B cell (primary cell): ENCODE measurements at regions not wholly inside any gene's neighbourhood (a gene's known extent, or its start where the extent isn't known, plus 50 kb on each side); places are given as distances from the start of the nearest gene placed in this dataset.
"Not testable (repeated sequence)": the region's sequence is repeated elsewhere in the genome, so short reads cannot be mapped to it uniquely, and the experiment has no call there.

ENCODE experiments used
- ATAC-seq: fragments of 200-7000 bp; cut with Tn5 transposase; one replicate; pipeline ENCODE4 v1.10.0; 2021; ENCODE audit warnings: low read depth, mild to moderate bottlenecking, moderate number of reproducible peaks, moderate library complexity
- CTCF ChIA-PET: fragments of 350-600 bp; sonication (Branson Sonifier 250); formaldehyde crosslinking; loops from one replicate; lab custom pipeline; 2021; ENCODE audit warnings: antibody characterized with exemption, inconsistent platforms; lab: Charles Lee
- POLR2A ChIA-PET: fragments of 350-600 bp; sonication (Branson Sonifier 250); formaldehyde crosslinking; loops from one replicate; lab custom pipeline; 2021; ENCODE audit warnings: antibody characterized with exemption; lab: Charles Lee
- DNase-seq: peaks from one replicate; pipeline ENCODE4 v3.0.0; 2013
- H2AFZ ChIP-seq: 2 replicates; pipeline ENCODE4 v1.6.1; 2012; ENCODE audit warnings: mild to moderate bottlenecking, low read depth, low read length; ENCODE audit not compliant: insufficient read depth, poor library complexity, severe bottlenecking
- H3K27ac ChIP-seq, 2 donors: 1 replicate in 1 of 2; 2 replicates in 1 of 2; pipeline ENCODE4 v1.5.1; 2012 to 2013; ENCODE audit warnings: low read length in 2 of 2, mild to moderate bottlenecking in 2 of 2, moderate library complexity in 1 of 2
- H3K27me3 ChIP-seq, 4 experiments: fragments of 200-600 bp in 1 of 4; sonication (generic) in 1 of 4; replicated peaks in 1 of 4; 1 replicate in 2 of 4; 2 replicates in 2 of 4; pipeline versions ENCODE4 v1.6.1 to v1.7.0; 2013 to 2016; ENCODE audit warnings: low read length in 3 of 4, mild to moderate bottlenecking in 2 of 4, mixed read lengths in 1 of 4, moderate library complexity in 1 of 4; ENCODE audit not compliant: insufficient read depth in 4 of 4, control insufficient read depth in 3 of 4; ENCODE audit errors: control extremely low read depth in 1 of 4
- H3K36me3 ChIP-seq, 2 experiments: replicated peaks in 1 of 2; 1 replicate in 1 of 2; 2 replicates in 1 of 2; pipeline versions ENCODE4 v1.6.1 to v1.7.1; 2013; ENCODE audit warnings: low read length in 1 of 2; ENCODE audit not compliant: insufficient read depth in 2 of 2, control insufficient read depth in 1 of 2; ENCODE audit errors: control extremely low read depth in 1 of 2, extremely low read depth in 1 of 2
- H3K4me1 ChIP-seq, 2 donors: fragments of 200-600 bp in 1 of 2; sonication (generic) in 1 of 2; 1 replicate in 1 of 2; 2 replicates in 1 of 2; pipeline versions ENCODE4 v1.5.1 to v1.6.1; 2013 to 2017; ENCODE audit warnings: low read length in 2 of 2; ENCODE audit not compliant: control insufficient read depth in 2 of 2, insufficient read depth in 2 of 2
- H3K4me2 ChIP-seq: replicated peaks from 2 replicates; pipeline ENCODE3; 2012; ENCODE audit warnings: mild to moderate bottlenecking, low read depth, low read length; ENCODE audit not compliant: poor library complexity, severe bottlenecking
- H3K4me3 ChIP-seq, 5 experiments: fragments of 200-600 bp in 1 of 5; sonication (generic) in 1 of 5; 1 replicate in 3 of 5; 2 replicates in 2 of 5; pipeline versions ENCODE4 v1.5.1 to v1.7.0; 2011 to 2016; ENCODE audit warnings: low read length in 4 of 5, mild to moderate bottlenecking in 4 of 5, low read depth in 2 of 5, control low read depth in 1 of 5, moderate library complexity in 1 of 5; ENCODE audit not compliant: insufficient read depth in 1 of 5; ENCODE audit errors: control extremely low read depth in 1 of 5, extremely low read depth in 1 of 5
- H3K79me2 ChIP-seq: fragments of 200-600 bp; sonication (generic); one replicate; pipeline ENCODE4 v1.6.0; 2016; ENCODE audit warnings: low read length; ENCODE audit not compliant: control insufficient read depth, insufficient read depth
- H3K9ac ChIP-seq: fragments of 200-600 bp; sonication (generic); 2 replicates; pipeline ENCODE4 v1.6.1; 2017; ENCODE audit warnings: mild to moderate bottlenecking, low read length, moderate library complexity
- H3K9me3 ChIP-seq, 3 donors: one replicate each; pipeline versions ENCODE4 v1.6.1 to v1.7.1; 2013; ENCODE audit warnings: low read length in 2 of 3; ENCODE audit not compliant: control insufficient read depth in 2 of 3, insufficient read depth in 1 of 3; ENCODE audit errors: control extremely low read depth in 1 of 3
- H4K20me1 ChIP-seq: 2 replicates; pipeline ENCODE4 v1.6.0; 2012; ENCODE audit warnings: mild to moderate bottlenecking, low read length; ENCODE audit not compliant: insufficient read depth, control insufficient read depth, poor library complexity, severe bottlenecking
- H3K27ac Mint-ChIP-seq: one replicate; pipeline ENCODE4 v1.8.0; 2021; ENCODE audit warnings: mixed read lengths
- H3K27me3 Mint-ChIP-seq: one replicate; pipeline ENCODE4 v1.8.0; 2021; ENCODE audit warnings: mixed read lengths
- H3K4me1 Mint-ChIP-seq: one replicate; pipeline ENCODE4 v1.8.0; 2021; ENCODE audit warnings: mixed read lengths
- H3K4me3 Mint-ChIP-seq: one replicate; pipeline ENCODE4 v1.8.0; 2021; ENCODE audit warnings: mixed read lengths
- H3K9me3 Mint-ChIP-seq: one replicate; pipeline ENCODE4 v1.8.0; 2022; ENCODE audit warnings: mixed read lengths; ENCODE audit not compliant: insufficient read depth
- CTCF ChIP-seq: fragments of 200-600 bp; IDR thresholded peaks from one replicate; pipeline ENCODE4 v1.8.0; 2022; ENCODE audit warnings: antibody characterized with exemption, mild to moderate bottlenecking
- EZH2 ChIP-seq: IDR thresholded peaks from 2 replicates; pipeline ENCODE4 v1.6.1; 2012; ENCODE audit warnings: borderline replicate concordance, low read depth, mild to moderate bottlenecking, moderate library complexity, low read length; ENCODE audit not compliant: insufficient read depth, poor library complexity, severe bottlenecking
- WGBS: methylation state at CpG from one replicate; pipeline ENCODE4 v1.1.5; 2013; ENCODE audit warnings: missing lambda C conversion rate; ENCODE audit not compliant: insufficient coverage; 5-methylcytosine and 5-hydroxymethylcytosine counted together
- intact Hi-C: fragments of 100-400 bp; cut with micrococcal nuclease; formaldehyde crosslinking; loops from one replicate; pipeline ENCODE4 v1.10.0; 2022

GRCh38 chr17:21549107-21549687 lies 143.1 kb upstream of the KCNJ18 start:
- Histone ChIP-seq H3K4me2 (no peak overlapping the region), H4K20me1 (no peaks in the 10 kb centered on the region), H3K79me2 (no peaks in the 10 kb centered on the region), H3K36me3 (no peaks in the 10 kb centered on the region), H3K9me3 (peaks cover 0 to 3% (median 3%) of the 10 kb centered on the region in 3 donors), H3K27me3 (peaks cover 0 to 16% (median 4%) of the 10 kb centered on the region in 4 experiments), H3K4me3 (no peak overlapping the region), H3K9ac (no peak overlapping the region), H3K27ac (no peak overlapping the region), H2AFZ (no peak overlapping the region), H3K4me1 (peaks cover 10 to 11% of the 10 kb centered on the region in 2 donors)
- intact Hi-C loops: no loop called here
- TF ChIP-seq CTCF: no peak
- TF ChIP-seq EZH2: no peak
- H3K9me3 Mint-ChIP-seq: no peaks in the 10 kb centered on the region
- ATAC-seq: no peak
- ChIA-PET POLR2A (no interaction called here), CTCF (interaction anchor here (1.3 kb wide), 1 partner anchor 33 kb away, joined by 3 read pairs; no protein-coding TSS in a partner anchor)
- H3K27me3 Mint-ChIP-seq: peaks cover 17% of the 10 kb centered on the region
- DNase-seq: no peak
- no CpG with 5 or more reads among the region's 1 CpG for WGBS
- H3K4me3 Mint-ChIP-seq: peak overlapping the region; percentile 49
- no peak overlapping the region for H3K27ac Mint-ChIP-seq
- H3K4me1 Mint-ChIP-seq: peaks cover 19% of the 10 kb centered on the region

- POLR2A ChIA-PET, H3K27ac Mint-ChIP-seq, H3K4me2 ChIP-seq: not testable (repeated sequence)
These were observed 142.3 kb upstream of the KCNJ18 start for GRCh38 chr17:21550031-21550430.

More at GRCh38 chr17:21550031-21550430, 142.3 kb upstream of the KCNJ18 start:
- H3K4me1 Mint-ChIP-seq: peaks cover 19% of the 10 kb centered on the region
- H3K79me2 ChIP-seq, CTCF ChIA-PET, H3K36me3 ChIP-seq, ATAC-seq, H3K9ac ChIP-seq, H3K9me3 ChIP-seq, H2AFZ ChIP-seq, H3K27ac ChIP-seq, H3K4me3 ChIP-seq, H4K20me1 ChIP-seq, DNase-seq, H3K9me3 Mint-ChIP-seq: not testable (repeated sequence)
- WGBS: 100% methylated on average over 2 of the region's 3 CpGs
- peaks cover 26% of the 10 kb centered on the region for H3K27me3 Mint-ChIP-seq
- H3K4me3 Mint-ChIP-seq: peak overlapping the region; percentile 57
- Histone ChIP-seq H3K27me3 (peaks cover 0 to 16% (median 4%) of the 10 kb centered on the region in 4 experiments), H3K4me1 (peaks cover 10 to 11% of the 10 kb centered on the region in 2 donors)
- intact Hi-C loops: loop anchor here (2.0 to 5.0 kb wide), 3 partner anchors 37 to 507 kb away; partner anchors contain the start of gene USP22
